Upper lobe of left lung (tissue), 6 donors: ENCODE measurements at regions not wholly inside any gene's neighbourhood (a gene's known extent, or its start where the extent isn't known, plus 50 kb on each side); places are given as distances from the start of the nearest gene placed in this dataset.

Source experiments
- ATAC-seq, 2 donors: fragments of 200-7000 bp; cut with Tn5 transposase; one replicate each; pipeline ENCODE4 v1.9.1; 2022; ENCODE audit warnings: mild to moderate bottlenecking in 2 of 2, moderate library complexity in 2 of 2; ENCODE audit not compliant: low FRiP score in 2 of 2
- DNase-seq, 2 donors: peaks; one replicate each; pipeline ENCODE4 v3.0.0-alpha.2; 2019 to 2020
- H3K27ac ChIP-seq, 4 donors: fragments of 200-600 bp; sonication (generic); one replicate each; pipeline ENCODE4 v1.5.1; 2016 to 2019
- H3K27me3 ChIP-seq, 4 donors: fragments of 200-600 bp; sonication (generic); one replicate each; pipeline ENCODE4 v1.5.1; 2017 to 2019
- H3K36me3 ChIP-seq, 4 donors: fragments of 200-600 bp; sonication (generic); one replicate each; pipeline ENCODE4 v1.5.1; 2016 to 2019
- H3K4me1 ChIP-seq, 4 donors: fragments of 200-600 bp; sonication (generic); one replicate each; pipeline ENCODE4 v1.5.1; 2018 to 2019
- H3K4me3 ChIP-seq, 4 donors: fragments of 200-600 bp; sonication (generic); one replicate each; pipeline ENCODE4 v1.5.1; 2017 to 2019; ENCODE audit warnings: mild to moderate bottlenecking in 2 of 4, moderate library complexity in 1 of 4
- H3K9me3 ChIP-seq, 4 donors: fragments of 200-600 bp; sonication (generic); one replicate each; pipeline ENCODE4 v1.5.1; 2018 to 2019
- EP300 ChIP-seq, 4 donors: sonication (generic); formaldehyde crosslinking; IDR thresholded peaks; one replicate each; pipeline ENCODE4 v1.5.1; 2017; ENCODE audit warnings: antibody characterized with exemption in 4 of 4, control low read depth in 2 of 4
- POLR2A ChIP-seq, 4 donors: fragments of 450-650 bp; IDR thresholded peaks; one replicate each; pipeline ENCODE4 v1.5.1; 2016 to 2017; ENCODE audit warnings: antibody characterized with exemption in 4 of 4, mild to moderate bottlenecking in 2 of 4
- POLR2AphosphoS5 ChIP-seq, 2 donors: sonication (generic); formaldehyde crosslinking; IDR thresholded peaks; one replicate each; pipeline ENCODE4 v1.5.1; 2017; ENCODE audit warnings: antibody characterized with exemption in 2 of 2
- WGBS, 2 donors: methylation state at CpG; one replicate each; pipeline ENCODE4 v1.1.5; 2017 to 2018; 5-methylcytosine and 5-hydroxymethylcytosine counted together
- TF ChIP-seq, protein P1 (sequence below), 6 experiments: fragments of 450-650 bp in 4 of 6; fragments of 200-600 bp in 2 of 6; sonication (generic) in 2 of 6; IDR thresholded peaks; one replicate each; pipeline ENCODE4 v1.5.1; 2016 to 2019; ENCODE audit warnings: antibody characterized with exemption in 6 of 6
- donor health status: DM: no; HTN: no; CAD: no; lungs with moderate emphysema.
- donor health status: DM: no; HTN: yes; CAD: no; lungs with severe emphysema.

DNA sequence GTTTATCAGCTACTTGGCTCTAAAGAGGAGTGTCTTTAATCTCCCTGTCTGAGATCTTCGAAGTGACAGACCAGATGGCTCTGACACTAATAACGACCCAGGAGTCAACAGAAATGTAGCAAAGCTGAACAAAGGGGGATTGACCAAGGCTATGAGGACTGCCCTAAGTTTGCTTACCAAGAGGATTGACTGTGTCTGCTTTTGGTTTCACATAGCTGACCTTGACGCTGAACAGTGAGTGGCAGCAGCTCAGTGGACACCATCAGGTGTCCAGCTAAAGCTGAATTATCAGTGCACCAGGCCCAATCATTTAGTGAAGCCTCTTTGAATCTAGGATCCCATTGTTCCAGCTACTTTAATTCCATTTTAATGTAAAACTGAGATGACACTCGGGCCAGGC lies 262.6 kb downstream of the COX7C start:
- DNase-seq = no peak
- H3K27ac ChIP-seq = no peak overlapping the region
- no peak overlapping the region for H3K4me3 ChIP-seq
- no peaks in the 10 kb centered on the region for H3K4me1 ChIP-seq
- no peaks in the 10 kb centered on the region for H3K27me3 ChIP-seq
- ATAC-seq = no peak
- TF ChIP-seq, protein P1, sequence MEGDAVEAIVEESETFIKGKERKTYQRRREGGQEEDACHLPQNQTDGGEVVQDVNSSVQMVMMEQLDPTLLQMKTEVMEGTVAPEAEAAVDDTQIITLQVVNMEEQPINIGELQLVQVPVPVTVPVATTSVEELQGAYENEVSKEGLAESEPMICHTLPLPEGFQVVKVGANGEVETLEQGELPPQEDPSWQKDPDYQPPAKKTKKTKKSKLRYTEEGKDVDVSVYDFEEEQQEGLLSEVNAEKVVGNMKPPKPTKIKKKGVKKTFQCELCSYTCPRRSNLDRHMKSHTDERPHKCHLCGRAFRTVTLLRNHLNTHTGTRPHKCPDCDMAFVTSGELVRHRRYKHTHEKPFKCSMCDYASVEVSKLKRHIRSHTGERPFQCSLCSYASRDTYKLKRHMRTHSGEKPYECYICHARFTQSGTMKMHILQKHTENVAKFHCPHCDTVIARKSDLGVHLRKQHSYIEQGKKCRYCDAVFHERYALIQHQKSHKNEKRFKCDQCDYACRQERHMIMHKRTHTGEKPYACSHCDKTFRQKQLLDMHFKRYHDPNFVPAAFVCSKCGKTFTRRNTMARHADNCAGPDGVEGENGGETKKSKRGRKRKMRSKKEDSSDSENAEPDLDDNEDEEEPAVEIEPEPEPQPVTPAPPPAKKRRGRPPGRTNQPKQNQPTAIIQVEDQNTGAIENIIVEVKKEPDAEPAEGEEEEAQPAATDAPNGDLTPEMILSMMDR (IDR thresholded peaks at IDR 0.05) = no peak
- TF ChIP-seq POLR2AphosphoS5 (IDR thresholded peaks at IDR 0.05) (no peak), EP300 (IDR thresholded peaks at IDR 0.05) (no peak), POLR2A (IDR thresholded peaks at IDR 0.05) (no peak)
- no peaks in the 10 kb centered on the region for H3K36me3 ChIP-seq
- no peaks in the 10 kb centered on the region for H3K9me3 ChIP-seq
- 58 to 68% methylated on average over 4 of the region's 4 CpGs for WGBS, 2 donors

DNA sequence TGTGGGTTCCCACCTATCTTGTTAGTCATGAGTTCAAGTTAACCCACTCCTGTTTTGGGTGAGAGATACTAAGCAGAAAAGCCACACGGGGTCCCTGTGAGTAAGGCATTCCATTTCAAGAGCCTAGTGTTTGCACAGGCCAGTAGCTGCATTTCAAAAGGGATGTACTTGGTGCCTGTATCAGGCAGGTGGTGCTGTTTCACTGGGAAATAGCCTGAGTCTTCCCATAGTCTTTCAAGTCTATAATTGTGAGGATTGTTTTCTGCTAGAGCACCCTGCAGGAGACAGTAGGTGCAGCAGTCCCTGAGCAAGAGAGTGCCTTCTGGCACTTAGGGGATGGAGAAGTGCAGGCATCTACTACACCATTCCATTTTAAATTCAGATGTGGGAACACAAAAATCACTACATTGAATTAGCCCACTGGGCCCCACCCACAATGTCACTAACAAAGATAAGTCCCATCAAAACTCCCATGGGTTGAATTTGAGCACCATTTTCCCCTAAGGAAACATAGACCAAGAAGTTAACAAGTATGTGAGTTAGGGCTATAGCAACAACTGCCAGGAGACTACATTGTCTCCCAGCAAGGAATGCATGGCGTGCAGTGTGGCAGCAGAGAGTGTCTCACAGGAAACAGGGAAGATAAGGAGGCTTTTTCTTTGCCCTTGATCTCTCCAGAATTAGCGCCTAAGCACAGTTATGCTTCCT lies 263.2 kb downstream of the COX7C start:
- Histone ChIP-seq H3K4me1 (no peaks in the 10 kb centered on the region), H3K36me3 (no peaks in the 10 kb centered on the region), H3K27ac (no peak overlapping the region), H3K27me3 (no peaks in the 10 kb centered on the region), H3K9me3 (no peaks in the 10 kb centered on the region), H3K4me3 (no peak overlapping the region)
- peak in 1 of 2 donors; percentile 41 for DNase-seq
- WGBS, 2 donors = 41 to 49% methylated on average over 3 of the region's 3 CpGs
- peak; percentile 82 to 92 for ATAC-seq
- TF ChIP-seq, protein P1 (IDR thresholded peaks at IDR 0.05) = peak; percentile 44 to 78 (median 58)
- TF ChIP-seq POLR2AphosphoS5 (IDR thresholded peaks at IDR 0.05) = no peak
- TF ChIP-seq EP300 (IDR thresholded peaks at IDR 0.05) = no peak
- no peak for TF ChIP-seq POLR2A (IDR thresholded peaks at IDR 0.05)

DNA sequence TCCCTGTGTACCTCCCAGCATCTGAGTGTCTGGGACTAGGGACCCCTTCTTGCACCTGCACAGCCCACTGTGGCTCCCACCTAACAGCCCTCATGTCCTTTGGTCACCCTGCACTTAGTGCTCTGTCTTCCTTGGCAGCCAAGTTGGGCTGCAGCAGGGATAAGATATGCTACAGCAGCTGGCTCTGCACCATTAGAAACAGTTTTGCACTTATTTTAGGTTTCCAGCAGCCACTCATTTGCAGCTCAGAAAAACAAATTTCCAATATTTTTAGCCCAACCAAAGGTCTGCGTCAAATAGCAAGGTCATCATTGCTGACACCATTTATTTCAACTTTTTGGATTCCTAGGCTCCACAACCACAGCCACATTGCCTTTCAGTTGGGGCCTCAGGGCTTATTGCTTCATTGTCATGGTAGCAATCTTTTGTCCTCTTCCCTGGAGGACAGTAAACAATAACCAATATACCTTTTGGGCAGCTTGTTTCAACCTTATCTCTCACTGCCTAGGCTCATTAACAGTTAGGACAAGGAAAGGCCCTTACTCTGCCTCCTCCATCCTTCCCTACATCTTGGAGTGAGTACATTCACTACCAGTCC lies 263.9 kb downstream of the COX7C start:
- ATAC-seq (no peak), DNase-seq (no peak)
- Histone ChIP-seq H3K4me1 (no peaks in the 10 kb centered on the region), H3K9me3 (no peaks in the 10 kb centered on the region), H3K27ac (no peak overlapping the region), H3K36me3 (no peaks in the 10 kb centered on the region), H3K4me3 (no peak overlapping the region), H3K27me3 (no peaks in the 10 kb centered on the region)
- WGBS, 2 donors = 89 to 97% methylated on average over 1 of the region's 1 CpG
- TF ChIP-seq, protein P1 (IDR thresholded peaks at IDR 0.05) = no peak

DNA sequence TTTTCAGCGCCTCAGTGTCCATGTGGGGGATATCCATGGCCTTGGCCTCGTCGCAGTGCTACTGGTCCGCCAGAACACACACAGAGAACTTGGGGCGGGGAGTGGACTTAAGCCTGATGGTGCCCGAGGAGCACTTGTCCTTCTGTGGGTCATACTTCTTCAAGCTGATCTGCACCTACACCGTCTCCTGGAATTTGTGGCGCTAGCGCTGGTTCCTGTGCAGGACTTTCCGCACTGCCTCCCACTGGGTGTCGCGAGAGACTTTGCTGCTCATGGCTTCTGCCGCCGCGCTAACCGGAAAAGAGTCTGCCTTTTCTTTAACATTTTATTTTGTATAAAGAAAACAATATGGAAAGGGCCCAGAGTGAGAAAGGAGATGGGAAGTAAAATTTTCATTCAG lies 266.9 kb downstream of the COX7C start:
- no peaks in the 10 kb centered on the region for H3K9me3 ChIP-seq
- H3K36me3 ChIP-seq = no peaks in the 10 kb centered on the region
- H3K27me3 ChIP-seq = no peaks in the 10 kb centered on the region
- no peak overlapping the region for H3K27ac ChIP-seq
- H3K4me3 ChIP-seq = no peak overlapping the region
- DNase-seq (peak in 1 of 2 donors; percentile 9), ATAC-seq (no peak)
- TF ChIP-seq POLR2AphosphoS5 (IDR thresholded peaks at IDR 0.05) = no peak
- TF ChIP-seq, protein P1 (IDR thresholded peaks at IDR 0.05) = no peak
- TF ChIP-seq EP300 (IDR thresholded peaks at IDR 0.05) = no peak
- WGBS, 2 donors = 93 to 94% methylated on average over 16 of the region's 16 CpGs
- H3K4me1 ChIP-seq = no peaks in the 10 kb centered on the region

DNA sequence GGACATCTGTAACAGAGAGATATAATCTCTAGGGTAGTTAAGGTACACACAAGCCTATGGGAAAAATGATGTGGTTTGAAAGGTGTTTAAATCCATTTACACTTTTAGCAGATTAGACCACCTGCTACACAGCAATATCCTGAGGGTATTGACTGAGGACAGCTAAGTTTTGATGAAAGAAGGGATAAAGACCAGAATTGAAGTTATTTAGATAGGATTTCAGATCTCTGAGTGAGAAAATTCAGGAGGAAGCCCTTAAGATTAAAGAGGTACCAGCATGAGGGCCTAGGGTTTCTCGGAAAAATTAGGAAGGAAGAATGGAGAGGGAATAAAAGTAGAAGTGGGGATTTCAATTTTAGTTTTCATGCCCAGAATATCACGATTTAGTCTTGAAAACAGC lies 267.3 kb downstream of the COX7C start:
- WGBS, 2 donors = 85 to 86% methylated on average over 2 of the region's 2 CpGs
- H3K4me3 ChIP-seq = no peak overlapping the region
- H3K4me1 ChIP-seq = no peaks in the 10 kb centered on the region
- DNase-seq (no peak), ATAC-seq (no peak)
- no peak overlapping the region for H3K27ac ChIP-seq
- no peaks in the 10 kb centered on the region for H3K36me3 ChIP-seq
- no peaks in the 10 kb centered on the region for H3K27me3 ChIP-seq
- no peak for TF ChIP-seq EP300 (IDR thresholded peaks at IDR 0.05)
- no peak for TF ChIP-seq POLR2AphosphoS5 (IDR thresholded peaks at IDR 0.05)
- no peak for TF ChIP-seq POLR2A (IDR thresholded peaks at IDR 0.05)
- TF ChIP-seq, protein P1 (IDR thresholded peaks at IDR 0.05) = no peak
- no peaks in the 10 kb centered on the region for H3K9me3 ChIP-seq
